Spinal cord (tissue), 9 donors: ENCODE measurements at regions not wholly inside any gene's neighbourhood (a gene's known extent, or its start where the extent isn't known, plus 50 kb on each side); places are given as distances from the start of the nearest gene placed in this dataset.
A peak's percentile ranks its signal among the peaks of the same experiment; 100 is the strongest.
"Not testable (repeated sequence)": the region's sequence is repeated elsewhere in the genome, so short reads cannot be mapped to it uniquely, and the experiment has no call there.

Source experiments
- DNase-seq, 6 donors: peaks; one replicate each; pipeline versions ENCODE4 v3.0.0 to v3.0.0-alpha.2; 2013 to 2015; ENCODE audit warnings: low spot score in 6 of 6, low read depth in 4 of 6
- H3K27ac ChIP-seq: one replicate; pipeline ENCODE4 v1.5.1; 2013; ENCODE audit warnings: low read depth, low read length, control low read depth
- H3K27me3 ChIP-seq: one replicate; pipeline ENCODE4 v1.6.1; 2013; ENCODE audit warnings: low read length; ENCODE audit not compliant: control insufficient read depth, insufficient read depth
- H3K36me3 ChIP-seq: one replicate; pipeline ENCODE4 v1.6.1; 2013; ENCODE audit warnings: low read length; ENCODE audit not compliant: control insufficient read depth, insufficient read depth
- H3K4me1 ChIP-seq: one replicate; pipeline ENCODE4 v1.6.1; 2013; ENCODE audit warnings: low read length; ENCODE audit not compliant: control insufficient read depth, insufficient read depth
- H3K4me3 ChIP-seq: one replicate; pipeline ENCODE4 v1.5.1; 2013; ENCODE audit warnings: low read depth, low read length, control low read depth
- H3K9me3 ChIP-seq: one replicate; pipeline ENCODE4 v1.6.1; 2013; ENCODE audit warnings: low read length; ENCODE audit not compliant: control insufficient read depth, insufficient read depth
- WGBS: methylation state at CpG from one replicate; pipeline ENCODE4 v1.1.5; 2013; ENCODE audit warnings: missing lambda C conversion rate; ENCODE audit not compliant: insufficient coverage; 5-methylcytosine and 5-hydroxymethylcytosine counted together
- donor health status: healthy.

GRCh38 chr3:75435794-75436400, 228.2 kb upstream of the FRG2C start:
- H3K4me3 ChIP-seq, result peak overlapping the region; percentile 73
- H3K9me3 ChIP-seq, H3K4me1 ChIP-seq, H3K27me3 ChIP-seq, H3K36me3 ChIP-seq: not testable (repeated sequence)
- peak in 1 of 6 donors; percentile 76 for DNase-seq
- H3K27ac ChIP-seq, result peak overlapping the region; percentile 89
- WGBS, result 0% methylated on average over 30 of the region's 38 CpGs

DNA sequence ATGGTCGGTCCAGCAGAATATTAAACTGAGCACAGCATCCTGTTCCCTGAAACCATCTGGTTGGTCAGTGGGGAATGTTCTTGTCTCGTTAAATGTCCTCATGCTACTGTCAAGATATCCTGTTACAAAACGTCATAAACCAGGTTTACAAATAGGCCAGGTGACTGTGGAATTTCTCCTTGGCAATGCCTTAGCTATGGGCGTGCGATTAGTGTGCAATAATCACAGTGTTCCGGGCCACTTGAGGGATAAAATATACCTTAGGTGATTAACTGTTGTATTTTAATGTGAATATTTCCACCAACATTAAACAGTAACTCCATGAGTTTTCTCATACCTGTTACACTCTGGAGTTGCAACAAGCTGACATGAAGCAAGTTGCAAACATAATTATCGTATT, 223.1 kb upstream of the FRG2C start:
- not testable (repeated sequence) for H3K36me3 ChIP-seq, H3K4me1 ChIP-seq, H3K9me3 ChIP-seq, H3K4me3 ChIP-seq, H3K27me3 ChIP-seq, H3K27ac ChIP-seq, DNase-seq
- WGBS, result no CpG with 5 or more reads among the region's 7 CpGs

DNA sequence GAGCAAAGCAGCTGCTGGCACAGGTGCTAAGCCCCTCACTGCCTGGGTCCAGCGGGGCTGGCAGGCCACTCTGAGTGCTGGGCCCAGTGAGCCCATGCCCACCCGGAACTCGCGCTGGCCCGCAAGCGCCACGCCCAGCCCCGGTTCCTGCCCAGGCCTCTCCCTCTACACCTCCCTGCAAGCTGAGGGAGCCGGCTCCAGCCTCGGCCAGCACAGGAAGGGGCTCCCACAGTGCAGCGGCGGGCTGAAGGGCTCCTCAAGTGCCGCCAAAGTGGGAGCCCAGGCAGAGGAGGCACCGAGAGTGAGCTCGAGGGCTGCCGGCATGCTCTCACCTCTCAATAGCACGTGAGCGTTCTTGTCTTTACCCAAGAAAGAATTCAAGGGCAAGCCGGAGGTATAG, 219.5 kb upstream of the FRG2C start:
- H3K27ac ChIP-seq, H3K4me3 ChIP-seq, H3K4me1 ChIP-seq, DNase-seq, H3K36me3 ChIP-seq, H3K9me3 ChIP-seq, H3K27me3 ChIP-seq: not testable (repeated sequence)
- 89% methylated on average over 18 of the region's 19 CpGs for WGBS

GRCh38 chr3:75445234-75445633, 218.9 kb upstream of the FRG2C start:
- not testable (repeated sequence) for H3K27me3 ChIP-seq, H3K4me3 ChIP-seq, H3K9me3 ChIP-seq, H3K27ac ChIP-seq, H3K4me1 ChIP-seq, DNase-seq, H3K36me3 ChIP-seq
- WGBS, result 57% methylated on average over 1 of the region's 6 CpGs

GRCh38 chr3:75446948-75447347, 217.2 kb upstream of the FRG2C start:
- 96% methylated on average over 5 of the region's 11 CpGs for WGBS

DNA sequence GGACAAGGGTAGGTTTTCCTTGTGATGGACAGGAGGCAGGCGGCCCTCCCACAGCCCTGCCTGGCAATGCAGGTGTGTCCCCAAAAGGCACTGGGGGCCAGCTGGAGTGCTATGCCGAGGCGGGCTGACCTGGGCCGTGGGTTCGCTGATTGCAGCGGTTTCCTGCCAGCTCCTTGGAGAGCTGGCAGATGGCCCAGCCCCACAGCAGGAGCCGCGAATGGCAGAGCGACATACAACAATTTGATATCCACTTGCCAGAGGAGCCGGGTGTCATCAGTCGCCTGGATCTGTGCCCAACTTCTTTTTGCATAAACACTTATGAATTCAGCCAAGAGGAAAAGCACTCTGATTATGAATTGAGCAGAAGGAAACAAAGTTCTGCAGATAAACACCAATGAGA, 210.8 kb upstream of the FRG2C start:
- H3K27me3 ChIP-seq, H3K9me3 ChIP-seq, H3K4me3 ChIP-seq, H3K36me3 ChIP-seq, H3K27ac ChIP-seq, H3K4me1 ChIP-seq: not testable (repeated sequence)
- WGBS, result 25% methylated on average over 6 of the region's 11 CpGs
- DNase-seq, result peak in 2 of 6 donors; percentile 86 to 91

More at GRCh38 chr3:75446948-75447347, 217.2 kb upstream of the FRG2C start:
- H3K27me3 ChIP-seq, DNase-seq, H3K27ac ChIP-seq, H3K4me3 ChIP-seq, H3K9me3 ChIP-seq, H3K36me3 ChIP-seq, H3K4me1 ChIP-seq: not testable (repeated sequence)

DNA sequence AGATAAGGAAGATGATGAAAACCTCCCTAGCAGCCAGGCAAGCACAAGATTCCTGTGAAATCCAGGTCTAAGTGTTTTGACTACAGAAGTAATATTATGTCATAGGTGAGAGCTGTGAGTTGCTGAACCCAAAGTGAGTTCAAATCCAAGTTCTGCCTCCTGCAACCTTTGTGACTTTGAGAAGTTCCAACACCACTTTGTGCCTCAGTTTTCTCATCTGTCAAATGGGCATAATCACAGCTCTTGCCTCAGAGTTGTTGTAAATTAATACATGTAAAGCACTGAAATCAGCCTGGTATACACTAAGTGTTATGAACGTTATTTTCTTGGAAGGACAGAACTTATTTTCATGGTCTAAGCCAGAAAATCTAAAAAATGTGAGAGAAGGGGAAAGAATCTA, 210.3 kb upstream of the FRG2C start:
- not testable (repeated sequence) for H3K27ac ChIP-seq, DNase-seq, H3K27me3 ChIP-seq, H3K36me3 ChIP-seq, H3K4me1 ChIP-seq, H3K9me3 ChIP-seq, H3K4me3 ChIP-seq
- 100% methylated on average over 1 of the region's 1 CpG for WGBS

DNA sequence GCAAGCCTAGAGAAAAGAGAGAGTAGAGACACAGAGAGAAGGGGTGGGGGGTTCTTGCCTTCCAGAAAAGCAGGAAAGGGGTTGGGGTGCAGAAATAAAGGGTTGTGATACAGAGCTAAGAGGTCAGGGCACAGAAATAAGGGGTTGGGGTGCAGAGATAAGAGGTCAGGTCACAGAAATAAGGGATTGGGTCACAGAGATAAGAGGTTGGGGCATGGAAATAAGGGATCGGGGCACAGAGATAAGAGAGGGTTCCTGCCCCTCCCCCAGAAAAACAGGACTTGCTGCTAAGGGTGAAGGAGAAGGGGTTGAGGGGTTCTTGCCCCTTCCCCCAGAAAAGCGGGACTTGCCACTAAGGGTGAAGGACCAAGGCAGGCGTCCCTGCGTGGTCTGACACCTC, 189.6 kb upstream of the FRG2C start:
- not testable (repeated sequence) for H3K36me3 ChIP-seq, H3K9me3 ChIP-seq, H3K4me1 ChIP-seq, H3K27me3 ChIP-seq, H3K4me3 ChIP-seq, DNase-seq, H3K27ac ChIP-seq
- 100% methylated on average over 2 of the region's 4 CpGs for WGBS

- WGBS, result no CpG with 5 or more reads among the region's 2 CpGs
- H3K36me3 ChIP-seq, H3K27ac ChIP-seq, H3K4me3 ChIP-seq, H3K4me1 ChIP-seq, DNase-seq, H3K9me3 ChIP-seq, H3K27me3 ChIP-seq: not testable (repeated sequence)
Observed at GRCh38 chr3:75496600-75496999, 167.5 kb upstream of the FRG2C start.

GRCh38 chr3:75500357-75500756, 163.8 kb upstream of the FRG2C start:
- H3K9me3 ChIP-seq, H3K4me1 ChIP-seq, DNase-seq, H3K4me3 ChIP-seq, H3K36me3 ChIP-seq, H3K27ac ChIP-seq, H3K27me3 ChIP-seq: not testable (repeated sequence)
- 100% methylated on average over 1 of the region's 4 CpGs for WGBS
